OCI-LY3 (cell line): ENCODE measurements at regions not wholly inside any gene's neighbourhood (a gene's known extent, or its start where the extent isn't known, plus 50 kb on each side); places are given as distances from the start of the nearest gene placed in this dataset.

Experiments used
- EZH2phosphoT487 ChIP-seq: fragments of 200-600 bp; shearing (Covaris generic); IDR thresholded peaks from 2 replicates; pipeline ENCODE4 v1.6.1; 2018; ENCODE audit warnings: antibody characterized with exemption, mixed run types, low read depth
- TF ChIP-seq, protein P1 (sequence below): fragments of 200-600, 300-600 bp; sonication (generic); IDR thresholded peaks from 2 replicates; pipeline ENCODE4 v1.5.1; 2014; ENCODE audit warnings: antibody characterized with exemption, low read length, low read depth

DNA sequence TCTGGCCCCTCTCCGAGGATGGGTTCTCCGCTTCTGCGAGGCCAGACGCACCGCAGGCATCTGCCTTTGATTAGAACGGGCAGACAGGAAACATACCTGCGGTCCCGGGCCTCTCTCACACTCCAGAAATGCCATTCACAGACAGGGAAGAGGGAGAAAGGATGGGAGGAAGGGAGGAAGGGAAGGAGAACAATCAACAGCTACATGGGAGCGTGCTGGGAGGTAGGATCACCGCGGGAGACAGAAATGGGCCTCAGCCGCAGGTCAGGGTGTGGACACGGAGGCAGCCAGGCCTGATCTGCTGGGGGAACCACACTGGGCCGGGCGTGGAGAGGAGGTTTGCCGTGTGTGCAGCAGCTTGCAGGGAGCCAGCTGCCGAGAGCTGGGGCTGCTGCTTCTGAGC lies 90.7 kb upstream of the RGMA start:
- TF ChIP-seq, protein P1, sequence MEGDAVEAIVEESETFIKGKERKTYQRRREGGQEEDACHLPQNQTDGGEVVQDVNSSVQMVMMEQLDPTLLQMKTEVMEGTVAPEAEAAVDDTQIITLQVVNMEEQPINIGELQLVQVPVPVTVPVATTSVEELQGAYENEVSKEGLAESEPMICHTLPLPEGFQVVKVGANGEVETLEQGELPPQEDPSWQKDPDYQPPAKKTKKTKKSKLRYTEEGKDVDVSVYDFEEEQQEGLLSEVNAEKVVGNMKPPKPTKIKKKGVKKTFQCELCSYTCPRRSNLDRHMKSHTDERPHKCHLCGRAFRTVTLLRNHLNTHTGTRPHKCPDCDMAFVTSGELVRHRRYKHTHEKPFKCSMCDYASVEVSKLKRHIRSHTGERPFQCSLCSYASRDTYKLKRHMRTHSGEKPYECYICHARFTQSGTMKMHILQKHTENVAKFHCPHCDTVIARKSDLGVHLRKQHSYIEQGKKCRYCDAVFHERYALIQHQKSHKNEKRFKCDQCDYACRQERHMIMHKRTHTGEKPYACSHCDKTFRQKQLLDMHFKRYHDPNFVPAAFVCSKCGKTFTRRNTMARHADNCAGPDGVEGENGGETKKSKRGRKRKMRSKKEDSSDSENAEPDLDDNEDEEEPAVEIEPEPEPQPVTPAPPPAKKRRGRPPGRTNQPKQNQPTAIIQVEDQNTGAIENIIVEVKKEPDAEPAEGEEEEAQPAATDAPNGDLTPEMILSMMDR: no peak
- no peak for TF ChIP-seq EZH2phosphoT487
